NCI-H187 treated with DMSO at 0.1 percent for 48 hours (cell line): ENCODE measurements at regions not wholly inside any gene's neighbourhood (a gene's known extent, or its start where the extent isn't known, plus 50 kb on each side); places are given as distances from the start of the nearest gene placed in this dataset.
"Not testable (repeated sequence)": the region's sequence is repeated elsewhere in the genome, so short reads cannot be mapped to it uniquely, and the experiment has no call there.

ENCODE experiments used
- DNase-seq: peaks from one replicate; lab custom pipeline; 2025; lab: John Stamatoyannopoulos, UW

DNA sequence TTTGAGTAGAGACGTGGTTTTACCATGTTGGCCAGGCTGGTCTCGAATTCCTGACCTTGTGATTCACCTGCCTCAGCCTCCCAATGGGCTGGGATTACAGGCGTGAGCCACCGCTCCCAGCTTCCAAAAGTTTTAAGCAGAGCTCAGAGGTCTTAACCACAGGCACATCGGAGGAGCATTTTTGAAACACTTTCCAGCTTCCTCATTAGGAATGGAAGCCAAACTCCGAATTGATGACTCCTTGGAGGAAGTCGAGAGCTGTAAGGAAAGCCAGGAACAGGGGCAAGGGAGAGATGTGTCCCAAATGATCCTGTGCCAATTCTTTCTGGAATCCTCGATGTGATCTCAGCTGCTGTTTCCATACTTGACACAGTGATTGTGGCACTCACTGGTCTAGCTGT is 56.2 kb upstream of the CCZ1B start:
- not testable (repeated sequence) for DNase-seq

DNA sequence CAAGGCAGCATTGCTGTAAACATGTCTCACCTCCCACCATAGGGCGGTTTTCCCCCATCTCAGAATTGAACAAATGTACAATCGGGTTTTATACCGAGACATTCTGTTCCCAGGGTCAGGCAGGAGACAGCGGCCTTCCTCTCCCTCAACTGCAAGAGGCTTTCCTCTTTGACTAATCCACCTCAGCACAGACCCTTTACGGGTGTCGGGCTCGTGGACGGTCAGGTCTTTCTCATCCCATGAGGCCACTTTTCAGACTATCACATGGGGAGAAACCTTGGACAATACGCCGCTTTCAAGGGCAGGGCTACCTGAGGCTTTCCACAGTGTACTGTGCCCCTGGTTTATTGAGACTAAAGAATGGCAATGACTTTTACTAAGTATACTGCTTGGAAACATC is 57.7 kb upstream of the CCZ1B start:
- DNase-seq = not testable (repeated sequence)

DNA sequence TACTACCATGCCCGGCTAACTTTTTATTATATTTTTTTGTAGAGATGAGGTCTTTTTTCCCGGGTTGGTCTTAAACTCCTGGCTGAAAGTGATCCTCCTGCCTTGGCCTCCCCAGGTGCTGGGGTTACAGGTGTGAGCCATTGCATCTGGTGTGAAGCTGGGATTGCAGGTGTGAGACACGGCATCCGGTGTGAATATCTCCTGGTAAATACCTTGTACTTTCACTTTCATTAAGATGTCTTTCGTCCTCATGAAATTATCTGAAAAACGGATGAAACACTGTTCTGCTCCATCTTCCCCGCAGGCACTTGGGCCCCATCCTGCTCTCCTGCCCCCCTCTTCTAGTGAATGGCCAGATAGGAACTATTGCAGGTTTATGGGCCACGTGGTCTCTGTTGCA is 60.1 kb upstream of the CCZ1B start:
- DNase-seq = no peak

DNA sequence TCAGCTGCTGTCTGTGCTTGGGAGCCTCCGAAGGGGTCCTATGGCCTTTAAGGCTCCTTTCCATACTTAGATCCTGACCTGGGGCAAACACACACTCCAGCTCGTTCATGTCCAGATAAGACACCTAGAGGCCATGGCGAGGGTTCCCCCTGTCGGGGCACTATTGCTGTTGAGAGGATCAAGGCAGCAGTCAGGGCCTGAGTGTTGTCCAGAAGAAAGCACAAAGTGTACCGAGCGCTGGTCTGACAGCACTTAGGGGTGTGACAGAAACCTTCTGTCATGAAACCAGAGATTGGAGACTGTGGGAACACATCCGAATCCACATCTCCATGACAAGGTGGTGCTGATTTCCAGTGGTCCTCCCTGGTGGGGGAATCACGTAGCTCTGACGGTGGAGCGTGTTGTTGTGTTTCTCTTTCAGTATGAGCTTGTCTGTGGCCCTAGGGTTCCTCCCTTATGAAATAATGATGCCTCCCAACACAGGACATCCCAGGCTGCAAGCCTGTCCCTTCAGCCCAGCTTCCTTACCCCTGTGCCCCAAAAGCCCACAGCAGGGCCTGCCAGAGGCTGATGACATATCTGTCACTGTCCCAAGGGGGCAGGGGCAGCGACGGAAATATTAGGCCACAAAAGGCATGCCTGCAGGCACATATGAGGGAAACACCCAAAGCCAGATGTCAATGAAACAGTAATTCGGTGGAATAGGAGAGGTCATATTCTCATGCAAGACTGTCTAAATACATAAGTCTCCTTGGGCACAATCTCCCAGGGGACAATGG is 62.4 kb upstream of the CCZ1B start:
- DNase-seq = not testable (repeated sequence)

DNA sequence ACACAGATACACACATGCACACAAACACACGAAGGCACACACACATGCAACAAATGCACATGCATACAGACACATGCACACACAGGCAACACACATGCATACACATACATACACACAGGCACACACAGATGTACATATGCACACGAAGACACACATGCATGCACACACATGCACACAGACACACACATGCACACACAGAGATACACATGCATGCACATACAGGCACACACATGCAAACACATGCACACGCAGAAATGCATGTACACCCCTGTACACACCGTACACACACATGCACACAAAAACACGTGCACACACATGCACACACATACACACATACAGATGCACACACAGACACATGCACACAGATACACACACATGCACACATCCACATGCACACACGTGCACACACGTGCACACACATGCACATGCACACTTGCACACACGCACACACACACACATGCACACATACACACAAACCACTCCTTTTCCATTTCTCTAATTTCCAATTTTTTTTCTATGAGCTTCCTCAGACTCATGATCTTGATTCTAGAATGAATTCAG is 63.3 kb upstream of the CCZ1B start:
- DNase-seq = no peak

DNA sequence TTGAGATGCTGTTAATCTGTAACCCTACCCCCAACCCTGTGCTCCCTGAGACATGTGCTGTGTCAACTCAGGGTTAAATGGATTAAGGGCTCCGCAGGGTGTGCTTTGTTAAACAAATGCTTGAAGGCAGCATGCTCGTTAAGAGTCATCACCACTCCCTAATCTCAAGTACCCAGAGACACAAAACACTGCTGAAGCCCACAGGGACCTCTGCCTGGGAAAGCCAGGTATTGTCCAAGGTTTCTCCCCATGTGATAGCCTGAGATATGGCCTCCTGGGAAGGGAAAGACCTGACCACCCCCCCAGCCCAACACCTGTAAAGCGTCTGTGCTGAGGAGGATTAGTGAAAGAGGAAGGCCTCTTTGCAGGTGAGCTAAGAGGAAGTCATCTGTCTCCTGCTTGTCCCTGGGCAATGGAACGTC is 76.0 kb upstream of the CCZ1B start:
- peak; percentile 65 for DNase-seq

DNA sequence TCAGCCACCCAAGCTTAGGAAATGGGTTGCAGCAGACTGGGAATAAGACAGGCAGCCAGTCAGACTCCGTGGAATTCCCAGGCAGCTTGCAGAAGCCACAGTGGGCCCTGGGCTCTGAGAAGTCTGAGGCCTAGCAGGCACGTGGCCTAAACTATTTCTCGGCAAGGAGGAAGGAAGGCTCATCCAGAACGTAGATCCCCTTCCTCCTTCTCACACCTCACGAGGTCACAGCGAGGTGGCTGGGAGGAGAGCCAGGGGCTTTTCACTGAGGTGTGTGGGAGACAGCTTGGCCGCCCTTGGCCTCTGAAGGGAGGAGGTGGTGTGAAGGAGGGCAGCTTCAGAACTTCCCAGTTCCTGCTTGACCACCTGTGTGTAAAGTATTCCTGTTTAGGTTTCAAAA is 77.2 kb upstream of the CCZ1B start:
- not testable (repeated sequence) for DNase-seq

DNA sequence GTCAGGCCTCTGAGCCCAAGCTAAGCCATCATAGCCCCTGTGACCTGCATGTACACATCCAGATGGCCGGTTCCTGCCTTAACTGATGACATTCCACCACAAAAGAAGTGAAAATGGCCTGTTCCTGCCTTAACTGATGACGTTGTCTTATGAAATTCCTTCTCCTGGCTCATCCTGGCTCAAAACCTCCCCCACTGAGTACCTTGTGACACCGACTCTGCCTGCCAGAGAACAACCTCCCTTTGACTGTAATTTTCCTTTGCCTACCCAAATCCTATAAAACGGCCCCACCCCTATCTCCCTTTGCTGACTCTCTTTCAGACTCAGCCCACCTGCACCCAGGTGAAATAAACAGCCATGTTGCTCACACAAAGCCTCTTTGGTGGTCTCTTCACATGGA is 77.7 kb upstream of the CCZ1B start:
- DNase-seq = not testable (repeated sequence)

DNA sequence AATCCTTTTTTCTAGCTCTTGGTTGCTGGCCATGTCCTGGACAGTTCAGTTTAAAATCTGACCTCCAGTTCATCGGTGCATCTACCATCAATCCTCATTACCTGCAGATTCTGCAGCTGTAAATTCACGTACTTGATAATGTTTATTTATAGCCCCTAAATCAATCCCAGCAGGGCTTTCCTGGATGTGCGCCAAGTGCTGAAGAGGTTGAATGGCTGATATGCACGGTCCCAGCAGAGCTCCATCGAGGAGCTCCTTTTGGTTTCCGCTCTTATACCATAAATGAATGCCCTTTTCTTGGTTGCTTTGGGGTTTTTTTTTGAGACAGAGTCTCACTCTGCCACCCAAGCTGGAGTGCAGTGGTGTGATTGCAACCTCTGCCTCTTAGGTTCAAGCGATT is 91.2 kb upstream of the CCZ1B start:
- no peak for DNase-seq

DNA sequence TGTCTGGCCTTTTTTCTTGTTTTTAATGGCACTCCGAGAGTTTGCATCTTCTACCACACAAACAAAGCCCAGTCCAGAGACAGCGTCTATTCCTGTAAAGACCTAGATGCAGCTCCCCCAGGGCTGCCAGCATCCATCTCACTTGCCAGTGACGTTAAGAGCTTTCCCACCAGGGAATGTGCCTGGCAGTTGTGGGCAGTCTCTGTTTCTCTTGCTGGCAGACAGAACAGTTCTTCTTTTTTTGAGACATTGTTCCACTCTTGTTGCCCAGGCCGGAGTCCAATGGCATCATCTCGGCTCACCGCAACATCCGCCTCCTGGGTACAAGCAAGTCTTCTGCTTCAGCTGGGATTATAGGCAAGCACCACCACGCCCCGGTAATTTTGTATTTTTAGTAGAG is 93.1 kb upstream of the CCZ1B start:
- DNase-seq = not testable (repeated sequence)

DNA sequence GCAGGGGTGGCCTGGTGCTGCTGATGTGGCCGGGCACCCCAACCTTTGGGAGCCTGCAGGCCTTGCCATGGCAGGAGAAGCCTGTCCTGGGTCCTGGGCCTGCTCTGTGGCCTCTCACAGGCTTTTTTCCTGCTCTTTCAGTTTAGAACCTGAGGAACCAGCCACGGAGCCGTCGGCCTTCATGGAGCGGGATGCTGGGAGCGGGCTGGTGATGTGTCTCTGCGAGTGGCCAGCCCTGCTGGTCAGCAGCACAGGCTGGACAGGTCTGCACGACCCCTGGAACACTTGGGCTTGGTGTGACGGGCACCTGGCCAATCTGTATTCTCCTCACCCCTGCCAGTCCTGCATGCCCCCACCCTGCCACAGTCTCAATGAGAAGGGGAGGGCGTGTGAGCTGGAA is 98.4 kb upstream of the CCZ1B start:
- not testable (repeated sequence) for DNase-seq

DNA sequence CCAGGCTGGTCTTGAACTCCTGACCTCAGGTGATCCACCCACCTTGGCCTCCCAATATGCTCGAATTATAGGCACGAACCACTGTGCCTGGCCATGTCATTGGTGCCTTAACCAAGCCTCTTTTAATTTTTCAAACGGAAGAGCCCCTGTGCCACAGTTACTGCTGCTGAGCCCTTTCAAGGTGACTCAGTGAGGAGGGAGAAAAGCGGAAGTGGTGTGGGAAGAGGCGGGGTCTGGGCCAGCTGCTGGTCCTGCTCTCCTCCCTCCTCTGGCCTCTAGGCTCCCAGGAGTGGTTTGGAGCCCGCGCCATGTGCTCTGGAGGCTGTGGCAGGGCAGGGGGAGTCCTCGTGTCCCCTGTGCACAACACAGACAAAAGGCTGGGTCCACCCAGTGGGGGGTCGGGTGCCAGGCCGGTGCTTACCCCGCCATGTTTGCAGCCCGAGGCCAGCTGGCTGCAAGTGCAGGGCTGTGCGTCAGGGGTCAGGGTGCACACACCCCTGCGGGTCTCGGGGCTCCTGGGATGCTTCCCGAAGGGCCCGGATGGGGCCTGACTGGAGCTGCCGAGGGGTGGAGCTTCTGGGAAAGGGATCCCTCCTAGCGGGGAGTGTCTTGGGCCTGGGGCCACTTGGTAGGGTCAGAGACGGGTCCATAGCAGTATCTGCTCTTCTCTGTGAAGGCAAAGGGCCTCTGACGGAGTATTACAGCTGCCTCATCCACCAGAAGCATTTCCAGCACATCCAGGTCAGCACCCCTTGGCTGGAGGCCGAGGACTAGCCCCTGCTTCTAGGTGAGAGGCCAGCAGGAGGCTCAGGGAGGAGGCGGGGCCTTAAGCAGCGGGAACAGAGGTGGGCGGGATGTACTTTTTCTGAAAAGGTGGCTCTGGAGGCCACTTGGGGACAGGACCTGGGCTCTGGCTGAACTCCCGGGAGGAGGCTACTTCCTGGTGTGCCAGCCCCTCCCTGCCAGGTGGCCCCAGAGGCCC is 100.4 kb upstream of the CCZ1B start:
- DNase-seq = not testable (repeated sequence)

DNA sequence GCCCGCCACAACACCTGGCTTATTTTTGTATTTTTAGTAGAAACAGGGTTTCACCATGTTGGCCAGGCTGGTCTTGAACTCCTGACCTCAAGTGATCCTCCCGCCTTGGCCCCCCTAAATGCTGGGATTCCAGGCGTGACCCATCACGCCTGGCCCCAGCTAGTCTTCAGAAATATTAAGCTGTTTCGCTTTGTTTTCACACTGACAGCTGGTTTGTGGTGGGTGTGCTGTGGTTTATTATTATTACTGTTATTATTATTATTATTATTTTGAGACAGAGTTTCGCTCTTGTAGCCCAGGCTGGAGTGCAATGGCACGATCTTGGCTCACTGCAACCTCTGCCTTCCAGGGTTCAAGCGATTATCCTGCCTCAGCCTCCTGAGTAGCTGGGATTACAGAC is 101.6 kb upstream of the CCZ1B start:
- not testable (repeated sequence) for DNase-seq

DNA sequence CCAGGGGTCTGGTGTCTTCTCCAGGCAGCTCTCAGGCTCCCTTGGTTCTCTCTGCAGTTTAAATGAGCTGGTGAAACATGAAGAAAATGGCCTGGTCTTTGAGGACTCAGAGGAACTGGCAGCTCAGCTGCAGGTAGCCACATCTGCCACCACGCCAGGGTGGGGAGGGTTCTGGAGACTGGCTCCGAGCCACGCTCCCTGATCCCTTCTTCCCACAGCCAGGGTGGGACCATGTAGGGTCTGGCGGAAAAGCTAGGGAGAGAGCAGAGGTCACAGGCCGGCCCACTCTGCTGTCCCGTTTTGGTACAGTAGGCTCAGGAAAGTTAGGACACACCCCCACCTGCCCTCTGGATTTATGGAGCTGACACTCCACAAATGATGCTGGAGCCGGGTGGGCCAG is 103.5 kb upstream of the CCZ1B start:
- not testable (repeated sequence) for DNase-seq

DNA sequence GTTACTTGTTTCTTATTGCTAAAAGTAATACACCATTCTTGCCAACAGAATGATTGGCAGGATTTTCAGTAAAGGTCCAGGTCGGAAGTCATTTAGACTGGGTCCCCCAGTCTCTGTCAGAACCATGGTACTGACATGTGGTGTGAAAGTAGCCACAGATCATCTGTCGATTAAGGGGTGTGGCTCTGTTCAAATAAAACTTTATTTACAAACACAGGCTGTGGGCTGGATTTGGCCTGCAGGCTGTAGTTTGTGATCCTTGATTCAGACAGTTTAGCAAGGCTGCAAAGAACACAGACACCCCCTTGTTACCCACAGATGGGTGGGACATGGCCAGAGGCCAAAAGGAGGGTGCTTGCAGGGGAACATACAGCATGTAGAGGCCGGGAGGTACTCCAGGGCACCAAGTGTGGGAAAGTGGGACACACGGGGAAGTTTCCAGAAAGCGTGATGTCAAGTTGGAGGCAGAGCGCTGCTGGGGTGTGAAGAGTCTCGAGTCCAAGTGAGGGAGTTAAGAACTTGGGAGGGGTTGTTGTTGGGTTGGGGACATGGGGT is 104.1 kb upstream of the CCZ1B start:
- not testable (repeated sequence) for DNase-seq

DNA sequence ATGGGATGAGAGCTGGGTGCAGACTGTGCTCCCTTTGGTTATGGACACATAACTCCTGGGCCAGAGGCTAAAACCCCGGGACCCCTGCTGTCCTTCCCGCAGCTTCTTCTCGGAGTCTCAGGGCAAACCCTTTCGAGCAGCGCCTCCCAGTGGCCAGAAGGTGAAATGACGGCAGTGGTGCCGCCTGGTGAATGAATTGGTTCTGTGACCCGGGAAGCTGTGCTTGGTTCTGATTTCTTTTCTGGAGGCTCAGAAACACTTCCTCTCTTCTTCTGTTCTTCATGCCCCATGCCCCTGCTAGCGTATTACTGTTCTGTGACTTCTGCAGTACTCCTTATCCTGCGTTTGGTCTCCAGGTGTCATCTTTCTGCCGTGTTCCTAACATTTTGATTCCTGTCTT is 104.7 kb upstream of the CCZ1B start:
- not testable (repeated sequence) for DNase-seq

DNA sequence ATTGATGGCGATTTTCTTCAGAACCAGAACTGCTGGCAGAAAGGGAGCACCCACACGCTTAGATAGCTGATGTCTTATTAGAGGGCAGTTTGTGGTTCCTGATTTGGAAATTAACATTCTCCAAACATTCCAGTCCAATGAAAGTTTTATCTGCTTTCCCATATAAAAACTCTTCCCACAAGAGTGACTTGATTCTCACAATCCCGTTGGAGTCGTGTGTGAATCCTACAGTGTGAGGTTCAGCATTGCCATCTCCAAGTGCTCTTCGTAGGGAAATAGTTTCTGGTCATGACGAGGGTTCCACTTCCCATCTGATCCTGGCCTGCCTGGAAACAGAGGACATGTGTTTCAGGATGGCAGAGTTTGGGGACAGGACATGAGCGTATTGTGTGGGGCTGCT is 105.4 kb upstream of the CCZ1B start:
- DNase-seq = not testable (repeated sequence)

DNA sequence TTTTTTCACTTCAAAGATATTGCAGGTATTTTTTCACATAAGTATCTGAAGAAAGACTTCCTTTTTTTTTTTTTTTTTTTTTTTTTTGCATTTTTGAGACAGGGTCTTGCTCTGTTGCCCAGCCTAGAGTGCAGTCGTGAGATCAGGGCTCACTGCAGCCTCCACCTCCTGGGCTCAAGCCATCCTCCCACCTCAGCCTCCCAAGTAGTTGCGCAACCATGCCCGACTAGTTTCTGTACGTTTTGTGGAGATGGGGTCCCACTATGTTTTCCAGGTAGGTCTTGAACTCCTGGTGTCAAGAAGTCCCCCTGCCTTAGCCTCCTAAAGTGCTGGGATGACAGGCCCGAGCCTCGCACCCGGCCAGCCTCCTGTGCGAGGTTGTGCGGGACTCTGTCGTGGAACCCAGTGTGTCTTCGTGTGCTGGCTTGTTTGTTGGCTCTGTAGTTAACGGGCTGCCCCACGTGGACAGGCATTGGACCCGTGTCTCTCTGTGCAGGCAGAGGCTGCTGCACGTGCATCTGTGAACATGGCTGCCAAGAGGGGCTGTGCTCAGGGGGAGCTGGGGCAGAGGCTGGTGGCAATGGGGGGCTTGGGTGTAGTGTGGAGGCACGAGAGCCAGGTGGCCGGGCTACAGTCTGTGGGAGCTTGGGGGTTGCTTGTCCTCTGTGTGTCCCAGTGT is 108.0 kb upstream of the CCZ1B start:
- not testable (repeated sequence) for DNase-seq

DNA sequence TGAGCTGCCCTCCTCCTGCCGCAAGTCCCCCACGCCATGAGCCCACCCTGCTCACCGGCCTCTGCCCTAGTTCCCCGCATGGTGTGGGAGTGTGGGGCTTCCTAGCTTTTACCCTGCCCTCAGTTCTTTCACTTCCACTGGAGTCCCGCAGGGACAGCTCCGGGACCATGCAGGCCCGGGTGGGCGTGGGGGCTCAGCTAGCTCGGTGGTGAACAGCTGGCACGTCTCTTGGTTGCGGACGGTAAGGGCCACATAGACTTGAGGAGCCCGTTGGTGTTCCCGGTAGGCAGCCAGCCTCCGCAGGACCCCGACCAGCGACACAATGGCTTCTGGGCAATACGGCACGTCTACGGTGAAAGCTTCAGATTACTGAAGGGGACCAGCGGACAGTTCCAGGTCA is 108.9 kb upstream of the CCZ1B start:
- no peak for DNase-seq

DNA sequence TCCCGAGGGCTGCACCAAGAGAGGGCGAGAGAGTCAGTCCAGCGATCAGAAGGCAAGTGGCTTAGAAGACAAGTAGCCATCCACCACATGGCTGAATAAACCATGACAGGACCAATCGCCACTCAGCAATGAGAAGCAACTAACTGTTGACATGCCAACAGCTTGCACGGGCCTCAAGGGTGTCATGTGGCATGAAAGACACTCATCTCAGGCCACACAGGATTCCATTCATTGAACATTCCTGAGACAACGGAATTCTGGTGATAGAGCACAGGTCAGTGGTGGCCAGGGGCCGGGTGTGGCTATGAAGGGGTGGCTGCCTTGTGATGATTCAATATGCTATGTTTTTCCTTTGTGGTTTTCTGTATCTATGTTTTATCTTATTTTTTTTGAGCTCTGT is 110.6 kb upstream of the CCZ1B start:
- DNase-seq = not testable (repeated sequence)

DNA sequence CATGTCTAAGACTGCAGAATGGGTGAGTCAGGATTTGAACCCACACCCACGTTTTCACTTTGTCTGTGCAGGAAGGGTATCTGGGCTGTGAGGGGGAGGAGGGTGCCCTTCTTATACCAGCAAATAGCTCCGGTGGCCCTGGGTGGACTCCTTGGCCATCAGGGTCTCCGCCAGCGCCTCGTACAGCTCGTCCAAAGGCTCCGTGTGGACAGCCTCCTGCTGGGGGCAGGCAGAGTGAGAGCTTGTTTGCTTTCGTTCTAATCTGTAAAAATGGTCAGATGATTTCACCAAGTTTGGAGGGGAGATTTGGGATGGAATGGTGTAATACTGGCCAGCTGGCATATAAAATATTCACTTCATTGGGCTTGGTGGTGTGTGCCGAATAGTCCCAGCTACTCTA is 111.7 kb upstream of the CCZ1B start:
- not testable (repeated sequence) for DNase-seq

DNA sequence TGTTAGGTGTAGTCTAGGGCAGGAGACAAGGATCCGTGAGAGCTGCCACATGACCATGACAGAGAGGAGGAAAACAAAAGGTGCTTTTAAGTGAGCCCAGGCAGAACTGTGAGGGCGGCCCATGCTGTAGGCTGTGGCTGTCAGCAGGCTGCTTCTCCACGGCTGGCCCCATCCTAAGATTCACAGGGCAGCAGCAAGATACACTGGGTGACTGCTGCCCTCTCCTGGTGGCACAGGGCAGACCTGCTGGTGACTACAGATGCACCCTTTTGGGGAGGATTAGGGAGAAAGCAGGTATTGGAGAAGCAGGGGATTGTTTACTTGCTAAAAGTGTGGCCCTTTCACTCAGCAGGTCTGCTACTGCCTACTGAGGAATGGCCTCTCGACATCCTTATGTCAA is 112.2 kb upstream of the CCZ1B start:
- not testable (repeated sequence) for DNase-seq
